ENCODE measurements at regions not wholly inside any gene's neighbourhood (a gene's known extent, or its start where the extent isn't known, plus 50 kb on each side); places are given as distances from the start of the nearest gene placed in this dataset.

DNA sequence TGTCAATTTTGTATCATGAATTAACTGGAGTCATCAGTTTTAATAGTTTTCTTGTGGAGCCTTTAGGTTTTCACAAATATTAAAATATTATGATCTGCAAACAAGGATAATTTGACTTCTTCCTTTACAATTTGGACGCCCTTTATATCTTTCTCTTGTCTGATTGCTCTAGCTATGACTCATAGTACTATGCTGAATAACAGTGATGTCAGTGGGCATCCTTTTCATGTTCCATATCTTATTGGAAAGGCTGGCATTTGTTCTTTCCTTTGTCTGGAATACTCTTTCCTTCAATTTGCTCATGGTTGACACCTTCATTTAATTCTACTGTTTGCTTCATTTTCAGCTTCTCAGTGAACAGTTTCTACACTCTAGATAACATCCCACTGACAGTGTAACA, 1129.3 kb downstream of the SLITRK5 start:
- Mint-ChIP-seq H3K36me3 (ENCODE audit: low read depth) (no peaks in the 10 kb centered on the region), H3K27ac (no peak overlapping the region), H3K4me1 (no peaks in the 10 kb centered on the region), H3K4me3 (no peak overlapping the region), H3K27me3 (ENCODE audit: low read depth, poor library complexity) (no peaks in the 10 kb centered on the region), H3K9me3 (no peaks in the 10 kb centered on the region)
- TF ChIP-seq, protein P1, sequence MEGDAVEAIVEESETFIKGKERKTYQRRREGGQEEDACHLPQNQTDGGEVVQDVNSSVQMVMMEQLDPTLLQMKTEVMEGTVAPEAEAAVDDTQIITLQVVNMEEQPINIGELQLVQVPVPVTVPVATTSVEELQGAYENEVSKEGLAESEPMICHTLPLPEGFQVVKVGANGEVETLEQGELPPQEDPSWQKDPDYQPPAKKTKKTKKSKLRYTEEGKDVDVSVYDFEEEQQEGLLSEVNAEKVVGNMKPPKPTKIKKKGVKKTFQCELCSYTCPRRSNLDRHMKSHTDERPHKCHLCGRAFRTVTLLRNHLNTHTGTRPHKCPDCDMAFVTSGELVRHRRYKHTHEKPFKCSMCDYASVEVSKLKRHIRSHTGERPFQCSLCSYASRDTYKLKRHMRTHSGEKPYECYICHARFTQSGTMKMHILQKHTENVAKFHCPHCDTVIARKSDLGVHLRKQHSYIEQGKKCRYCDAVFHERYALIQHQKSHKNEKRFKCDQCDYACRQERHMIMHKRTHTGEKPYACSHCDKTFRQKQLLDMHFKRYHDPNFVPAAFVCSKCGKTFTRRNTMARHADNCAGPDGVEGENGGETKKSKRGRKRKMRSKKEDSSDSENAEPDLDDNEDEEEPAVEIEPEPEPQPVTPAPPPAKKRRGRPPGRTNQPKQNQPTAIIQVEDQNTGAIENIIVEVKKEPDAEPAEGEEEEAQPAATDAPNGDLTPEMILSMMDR (IDR thresholded peaks at IDR 0.05), result no peak
- DNase-seq, result no peak

DNA sequence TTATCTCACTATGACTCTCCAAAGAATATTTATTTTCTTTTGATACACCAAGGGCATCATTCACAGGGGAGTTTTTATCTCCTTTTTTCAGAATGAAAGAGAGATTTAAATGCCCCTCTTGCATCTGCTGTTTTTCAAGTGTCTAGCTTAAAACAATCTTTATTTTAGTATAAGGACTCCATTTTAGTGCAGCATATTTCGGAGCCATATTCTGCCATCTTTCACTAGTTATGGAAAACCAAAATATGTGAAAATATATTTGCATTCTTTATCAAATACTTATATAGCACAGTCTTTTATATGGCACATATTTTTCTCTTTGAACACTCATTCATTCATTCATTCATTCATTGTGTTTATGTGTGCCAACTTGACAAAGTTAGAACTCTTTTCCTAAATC, 1130.2 kb downstream of the SLITRK5 start:
- Mint-ChIP-seq H3K27me3 (ENCODE audit: low read depth, poor library complexity) (no peaks in the 10 kb centered on the region), H3K36me3 (ENCODE audit: low read depth) (no peaks in the 10 kb centered on the region), H3K4me1 (no peaks in the 10 kb centered on the region), H3K9me3 (no peaks in the 10 kb centered on the region), H3K27ac (no peak overlapping the region), H3K4me3 (no peak overlapping the region)
- TF ChIP-seq, protein P1 (IDR thresholded peaks at IDR 0.05), result no peak
- DNase-seq, result no peak

DNA sequence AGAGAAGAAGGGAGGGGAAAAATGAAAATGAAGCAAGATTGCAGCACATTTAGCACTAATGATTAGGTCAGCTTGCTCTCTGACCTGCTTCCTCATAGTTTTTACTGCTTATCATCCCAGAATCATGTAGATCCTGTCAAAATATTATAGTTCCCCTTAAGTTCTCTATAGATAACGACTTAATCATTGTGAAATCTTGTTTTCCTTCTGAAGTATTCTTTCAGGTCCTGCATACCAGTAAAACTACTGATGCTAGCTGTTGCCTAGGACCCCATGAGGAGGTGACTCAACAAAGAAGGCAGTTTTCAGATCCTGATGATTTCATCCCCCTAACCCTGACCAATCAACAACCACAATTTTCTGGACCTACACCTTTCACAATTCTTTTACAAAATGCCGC, 1131.7 kb downstream of the SLITRK5 start:
- TF ChIP-seq, protein P1 (IDR thresholded peaks at IDR 0.05), result no peak
- no peak overlapping the region for H3K27ac Mint-ChIP-seq
- no peak for DNase-seq
- H3K9me3 Mint-ChIP-seq, result no peaks in the 10 kb centered on the region
- no peaks in the 10 kb centered on the region for H3K4me1 Mint-ChIP-seq
- H3K27me3 Mint-ChIP-seq (ENCODE audit: low read depth, poor library complexity), result no peaks in the 10 kb centered on the region
- H3K36me3 Mint-ChIP-seq (ENCODE audit: low read depth), result no peaks in the 10 kb centered on the region
- no peak overlapping the region for H3K4me3 Mint-ChIP-seq

DNA sequence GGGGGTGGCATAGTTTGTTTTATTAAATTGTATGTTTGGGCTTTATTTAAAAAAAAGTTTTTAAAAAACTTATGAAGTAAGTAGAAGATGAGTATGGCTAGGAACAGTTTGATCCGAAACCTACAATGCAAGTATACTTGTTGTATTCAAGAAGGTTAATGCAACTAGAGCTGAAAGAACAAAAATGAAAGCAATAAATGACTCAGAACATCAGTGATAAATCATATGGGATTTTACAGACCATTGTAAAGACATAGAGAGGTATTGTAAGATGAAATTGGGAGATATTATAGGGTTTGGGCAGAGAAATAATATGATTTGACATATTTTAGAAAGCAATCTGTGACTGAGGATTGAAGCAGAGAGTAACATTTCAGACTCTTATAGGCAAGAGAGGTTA, 1135.3 kb downstream of the SLITRK5 start:
- DNase-seq, result no peak
- no peaks in the 10 kb centered on the region for H3K4me1 Mint-ChIP-seq
- H3K27ac Mint-ChIP-seq, result no peak overlapping the region
- H3K4me3 Mint-ChIP-seq, result no peak overlapping the region
- no peaks in the 10 kb centered on the region for H3K36me3 Mint-ChIP-seq (ENCODE audit: low read depth)
- H3K9me3 Mint-ChIP-seq, result peaks cover 4% of the 10 kb centered on the region
- H3K27me3 Mint-ChIP-seq (ENCODE audit: low read depth, poor library complexity), result no peaks in the 10 kb centered on the region
- TF ChIP-seq, protein P1 (IDR thresholded peaks at IDR 0.05), result no peak

DNA sequence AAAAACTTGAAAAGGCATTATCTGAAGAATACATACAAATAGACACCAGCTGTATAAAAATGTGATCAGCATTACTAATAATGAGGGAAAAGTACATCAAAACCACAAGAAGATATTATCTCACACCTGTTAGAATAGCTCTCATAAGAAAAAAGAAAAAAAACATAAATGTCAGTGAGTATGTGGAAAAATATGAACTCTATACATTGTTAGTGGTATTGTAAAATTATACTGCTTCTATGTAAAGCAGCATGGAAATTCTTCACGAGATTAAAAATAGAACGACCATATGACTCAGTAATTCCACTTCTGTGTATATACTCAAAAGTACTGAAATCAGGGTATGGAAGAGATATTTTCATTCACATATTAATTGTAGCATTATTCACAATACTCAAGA, 1146.4 kb downstream of the SLITRK5 start:
- H3K9me3 Mint-ChIP-seq, result peaks cover 10% of the 10 kb centered on the region
- H3K36me3 Mint-ChIP-seq (ENCODE audit: low read depth), result no peaks in the 10 kb centered on the region
- peaks cover 3% of the 10 kb centered on the region for H3K27me3 Mint-ChIP-seq (ENCODE audit: low read depth, poor library complexity)
- no peak for DNase-seq
- H3K4me3 Mint-ChIP-seq, result no peak overlapping the region
- TF ChIP-seq, protein P1 (IDR thresholded peaks at IDR 0.05), result no peak
- H3K4me1 Mint-ChIP-seq, result no peaks in the 10 kb centered on the region
- no peak overlapping the region for H3K27ac Mint-ChIP-seq

DNA sequence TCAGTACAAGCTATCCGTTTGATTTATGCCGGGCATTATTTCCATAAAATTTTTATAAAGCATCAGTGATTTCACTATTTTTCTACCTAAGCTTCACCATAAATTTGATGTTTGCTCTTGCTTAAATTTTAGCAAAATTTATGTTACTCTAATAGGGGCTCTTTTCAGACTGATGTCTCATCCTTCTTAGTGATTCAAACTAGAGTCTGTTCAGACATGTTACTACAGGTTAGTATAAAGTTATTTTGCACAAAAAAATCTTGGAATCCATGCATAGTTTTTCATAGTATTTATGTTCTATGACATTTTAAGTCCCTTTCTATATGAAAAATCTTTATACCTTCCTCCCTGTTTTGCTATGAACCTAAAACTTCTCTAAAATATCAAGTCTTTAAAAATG, 1151.9 kb downstream of the SLITRK5 start:
- no peak overlapping the region for H3K4me3 Mint-ChIP-seq
- H3K27me3 Mint-ChIP-seq (ENCODE audit: low read depth, poor library complexity), result no peaks in the 10 kb centered on the region
- H3K9me3 Mint-ChIP-seq, result no peaks in the 10 kb centered on the region
- TF ChIP-seq, protein P1 (IDR thresholded peaks at IDR 0.05), result no peak
- H3K4me1 Mint-ChIP-seq, result no peaks in the 10 kb centered on the region
- no peaks in the 10 kb centered on the region for H3K36me3 Mint-ChIP-seq (ENCODE audit: low read depth)
- no peak overlapping the region for H3K27ac Mint-ChIP-seq
- DNase-seq, result no peak
